Activated T-helper 1 cell treated with anti-CD3 and anti-CD28 coated beads, Interleukin-12 subunit alpha, Interleukin-12 subunit beta, Interleukin-2, Interleukin-4 antibody, amounts not matched to agents 30 ng/mL and 10 ng/mL and 1 ng/mL, durations not matched to agents 14 hours and 24 hours and 36 hours (primary cell): ENCODE measurements at regions not wholly inside any gene's neighbourhood (a gene's known extent, or its start where the extent isn't known, plus 50 kb on each side); places are given as distances from the start of the nearest gene placed in this dataset.
"Not testable (repeated sequence)": the region's sequence is repeated elsewhere in the genome, so short reads cannot be mapped to it uniquely, and the experiment has no call there.

ENCODE experiments used
- DNase-seq: peaks from one replicate; pipeline ENCODE4 v3.0.0; 2021; ENCODE audit warnings: low spot score
- H3K27ac Mint-ChIP-seq: one replicate; pipeline ENCODE4 v1.8.0; 2021; ENCODE audit warnings: mild to moderate bottlenecking, mixed read lengths
- H3K27me3 Mint-ChIP-seq: one replicate; pipeline ENCODE4 v1.8.0; 2022; ENCODE audit warnings: mild to moderate bottlenecking, moderate library complexity, mixed read lengths; ENCODE audit not compliant: insufficient read depth
- H3K36me3 Mint-ChIP-seq: one replicate; pipeline ENCODE4 v1.8.0; 2021; ENCODE audit warnings: low read depth, mixed read lengths
- H3K4me1 Mint-ChIP-seq: one replicate; pipeline ENCODE4 v1.8.0; 2021; ENCODE audit warnings: low read depth, mixed read lengths
- H3K4me3 Mint-ChIP-seq: one replicate; pipeline ENCODE4 v1.8.0; 2021; ENCODE audit warnings: mild to moderate bottlenecking, moderate library complexity, mixed read lengths
- H3K9me3 Mint-ChIP-seq: one replicate; pipeline ENCODE4 v1.8.0; 2021; ENCODE audit warnings: mixed read lengths
- intact Hi-C: fragments of 100-400 bp; cut with micrococcal nuclease; formaldehyde crosslinking; loops from one replicate; pipeline ENCODE4 v1.15.1; 2024

DNA sequence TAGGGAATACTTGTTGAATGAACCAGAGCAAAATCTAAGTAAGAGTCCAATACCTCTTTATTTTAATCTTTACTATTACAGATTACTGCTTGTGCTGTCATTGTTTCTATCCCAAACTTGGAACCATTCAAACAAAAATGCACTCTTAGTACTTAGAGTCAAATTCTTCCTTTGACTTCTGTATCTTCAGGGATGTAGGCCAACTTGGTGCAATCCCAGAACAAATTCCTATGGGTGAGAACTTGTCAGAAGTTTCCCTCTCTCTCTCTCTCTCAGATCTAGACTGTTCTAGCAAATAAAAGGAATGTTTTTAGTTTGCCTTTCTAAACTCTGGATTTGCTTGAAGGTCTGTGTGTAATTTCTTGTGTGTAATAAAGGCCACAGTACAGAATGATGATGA, 329.0 kb upstream of the TMTC4 start:
- Mint-ChIP-seq H3K36me3 (no peaks in the 10 kb centered on the region), H3K4me3 (no peak overlapping the region), H3K27me3 (peaks cover 2% of the 10 kb centered on the region), H3K4me1 (no peaks in the 10 kb centered on the region), H3K9me3 (no peaks in the 10 kb centered on the region), H3K27ac (no peak overlapping the region)
- intact Hi-C loops, result no loop called here
- DNase-seq, result no peak

DNA sequence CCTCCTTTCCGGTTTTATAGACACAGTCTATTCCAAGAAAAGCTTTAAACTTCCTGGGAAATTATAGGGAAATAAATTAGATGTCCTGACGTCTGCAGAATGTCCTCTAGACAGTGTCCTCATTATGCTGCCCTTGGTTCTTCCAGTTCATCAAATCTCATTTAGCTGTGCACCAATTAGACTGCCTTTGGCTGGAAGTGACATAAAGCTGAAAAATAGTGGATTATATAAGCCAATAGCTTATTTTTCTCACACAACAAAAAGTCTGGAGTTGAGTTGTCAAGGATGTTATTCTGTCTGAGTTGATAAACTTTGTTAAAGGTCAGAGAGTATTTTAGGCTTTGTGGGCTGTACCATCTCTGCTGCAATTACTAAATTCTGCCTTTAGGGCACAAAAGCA, 314.8 kb upstream of the TMTC4 start:
- no peaks in the 10 kb centered on the region for H3K36me3 Mint-ChIP-seq
- no peak overlapping the region for H3K4me3 Mint-ChIP-seq
- intact Hi-C loops, result no loop called here
- H3K4me1 Mint-ChIP-seq, result no peaks in the 10 kb centered on the region
- DNase-seq, result no peak
- H3K27ac Mint-ChIP-seq, result no peak overlapping the region
- no peaks in the 10 kb centered on the region for H3K27me3 Mint-ChIP-seq
- no peaks in the 10 kb centered on the region for H3K9me3 Mint-ChIP-seq

DNA sequence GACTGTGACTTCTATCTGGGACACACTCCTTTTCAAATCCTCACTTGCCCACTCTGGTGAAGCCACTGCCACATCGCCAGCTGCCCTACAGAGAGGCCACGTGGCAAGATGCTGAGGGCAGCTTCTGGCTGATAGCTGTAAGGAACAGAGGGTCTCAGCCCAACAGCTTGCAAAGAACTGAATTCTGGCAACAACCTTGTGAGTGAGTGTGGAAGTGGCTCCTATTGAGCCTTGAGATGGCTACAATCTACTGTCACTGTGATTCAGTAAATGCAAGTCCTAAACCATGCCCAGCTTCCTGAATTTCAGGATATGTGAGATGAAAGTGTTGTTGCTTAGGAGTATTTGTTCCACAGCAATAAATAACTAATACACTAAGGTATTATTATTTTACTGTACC, 314.3 kb upstream of the TMTC4 start:
- DNase-seq, result no peak
- no peaks in the 10 kb centered on the region for H3K4me1 Mint-ChIP-seq
- no peaks in the 10 kb centered on the region for H3K27me3 Mint-ChIP-seq
- H3K9me3 Mint-ChIP-seq, result no peaks in the 10 kb centered on the region
- H3K4me3 Mint-ChIP-seq, result no peak overlapping the region
- intact Hi-C loops, result no loop called here
- no peaks in the 10 kb centered on the region for H3K36me3 Mint-ChIP-seq
- H3K27ac Mint-ChIP-seq, result no peak overlapping the region

DNA sequence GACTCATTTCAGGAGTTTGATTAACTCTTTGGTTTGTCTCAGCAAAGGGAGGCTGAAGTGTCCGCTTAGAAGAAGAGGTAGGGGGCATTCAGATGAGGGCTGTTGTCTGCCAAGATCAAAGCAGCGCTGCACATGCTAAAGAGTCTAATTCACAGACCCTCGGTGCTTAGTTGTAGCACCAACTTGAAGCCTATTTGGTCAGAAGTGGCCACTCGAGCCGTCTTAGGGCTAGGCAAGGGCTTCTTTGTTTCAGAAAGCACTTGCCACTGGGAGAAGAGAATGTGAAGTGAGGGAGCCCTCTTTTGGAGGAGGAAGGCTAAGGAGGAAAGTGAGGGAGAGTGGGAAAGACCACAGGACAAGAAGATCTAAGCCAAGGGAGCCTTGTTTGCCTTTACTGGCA, 313.4 kb upstream of the TMTC4 start:
- no peak for DNase-seq
- Mint-ChIP-seq H3K27ac (no peak overlapping the region), H3K9me3 (no peaks in the 10 kb centered on the region), H3K4me3 (no peak overlapping the region), H3K36me3 (no peaks in the 10 kb centered on the region), H3K4me1 (no peaks in the 10 kb centered on the region), H3K27me3 (no peaks in the 10 kb centered on the region)
- intact Hi-C loops, result no loop called here

DNA sequence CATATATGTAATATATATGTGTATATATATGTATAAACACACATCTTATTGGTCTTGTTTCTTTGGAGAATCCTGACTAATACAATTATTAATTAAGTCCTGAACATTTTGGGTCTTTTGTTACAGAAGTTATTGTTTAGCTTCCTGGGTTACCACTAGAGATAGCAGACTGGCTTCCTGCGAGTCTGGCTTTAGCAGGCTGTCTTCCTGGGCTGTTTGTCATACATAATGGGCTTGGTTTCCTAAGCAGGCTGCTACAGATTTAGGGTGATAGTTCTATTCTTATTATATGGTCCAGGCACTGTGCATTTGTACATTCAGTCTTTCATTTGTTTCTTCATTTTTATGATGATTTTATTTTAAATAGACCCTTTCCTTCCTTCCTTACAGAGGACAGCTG, 312.0 kb upstream of the TMTC4 start:
- H3K4me1 Mint-ChIP-seq, result no peaks in the 10 kb centered on the region
- no peaks in the 10 kb centered on the region for H3K27me3 Mint-ChIP-seq
- no peak overlapping the region for H3K27ac Mint-ChIP-seq
- no peak overlapping the region for H3K4me3 Mint-ChIP-seq
- H3K36me3 Mint-ChIP-seq, result no peaks in the 10 kb centered on the region
- intact Hi-C loops, result no loop called here
- H3K9me3 Mint-ChIP-seq, result no peaks in the 10 kb centered on the region
- DNase-seq, result no peak

DNA sequence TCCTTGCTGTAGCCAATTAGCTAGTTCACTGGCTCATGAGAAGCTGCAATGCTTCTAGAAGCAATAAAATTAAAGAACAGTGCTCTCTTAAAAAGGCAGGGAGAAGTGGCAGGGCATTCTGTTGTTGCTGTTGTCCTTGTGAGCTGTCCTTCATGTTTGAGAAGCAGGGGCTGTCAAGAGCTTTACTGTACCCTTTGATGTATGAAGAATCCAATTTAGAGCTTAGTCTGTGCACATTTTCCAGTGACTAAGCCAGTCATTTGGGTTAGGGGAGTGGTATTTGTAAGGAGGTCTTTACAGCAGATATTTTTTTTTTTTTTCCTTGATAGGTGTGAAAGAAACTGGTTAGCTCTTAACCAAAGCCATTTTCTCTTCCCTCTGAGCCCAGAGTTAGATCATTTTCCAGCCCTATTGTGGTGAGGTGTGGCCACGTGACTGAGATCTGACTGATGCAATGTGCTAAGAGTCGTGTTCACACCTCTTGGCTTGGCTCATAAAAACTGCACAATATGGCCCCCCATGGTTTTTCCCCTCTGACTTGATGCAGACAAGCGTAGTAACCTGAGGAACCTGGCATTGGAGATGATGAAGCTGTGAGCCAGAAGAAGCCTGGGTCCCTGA, 309.6 kb upstream of the TMTC4 start:
- intact Hi-C loops, result no loop called here
- Mint-ChIP-seq H3K4me1 (no peaks in the 10 kb centered on the region), H3K4me3 (no peak overlapping the region), H3K36me3 (no peaks in the 10 kb centered on the region), H3K27me3 (no peaks in the 10 kb centered on the region), H3K27ac (no peak overlapping the region), H3K9me3 (no peaks in the 10 kb centered on the region)
- no peak for DNase-seq

DNA sequence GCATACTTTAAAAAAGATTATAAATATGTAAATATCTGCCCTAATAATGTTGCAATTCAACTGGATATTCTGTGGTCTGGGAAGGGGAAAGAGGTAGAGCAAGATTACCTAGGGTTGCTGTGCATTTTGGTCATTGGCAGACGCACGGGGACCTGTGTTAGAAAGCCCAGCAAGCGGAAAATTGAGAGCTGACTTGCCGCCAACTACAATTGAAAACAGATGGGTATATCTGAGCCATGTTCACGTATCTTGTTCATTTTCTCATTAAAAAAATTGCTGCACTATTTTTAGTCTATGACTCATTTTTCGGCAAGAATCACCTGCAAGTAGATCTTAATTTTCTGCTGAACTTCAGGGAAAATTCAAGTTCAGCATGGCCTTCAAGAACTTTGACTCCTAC, 308.5 kb upstream of the TMTC4 start:
- Mint-ChIP-seq H3K36me3 (no peaks in the 10 kb centered on the region), H3K9me3 (no peaks in the 10 kb centered on the region), H3K4me3 (no peak overlapping the region), H3K27ac (no peak overlapping the region), H3K4me1 (no peaks in the 10 kb centered on the region), H3K27me3 (no peaks in the 10 kb centered on the region)
- intact Hi-C loops, result no loop called here
- no peak for DNase-seq

DNA sequence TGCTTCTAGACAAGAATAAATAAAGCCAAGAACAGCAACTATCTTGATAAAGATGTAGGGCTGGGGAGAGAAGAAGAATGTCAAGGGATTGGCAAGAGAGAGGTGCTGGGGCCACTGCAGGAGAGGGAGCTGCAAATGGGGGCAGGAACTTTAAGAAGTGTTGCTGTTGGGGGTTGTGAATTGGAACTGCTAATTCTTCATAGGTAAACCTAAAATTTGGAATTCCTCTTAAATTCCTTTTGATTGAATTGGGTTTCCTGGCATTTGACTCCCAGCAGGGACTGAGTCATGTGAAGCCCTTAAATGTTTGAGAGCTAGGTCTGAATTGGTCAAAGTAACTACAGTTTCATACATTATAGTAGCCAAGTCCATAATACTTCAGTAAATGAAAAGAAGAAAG, 305.6 kb upstream of the TMTC4 start:
- no peak overlapping the region for H3K4me3 Mint-ChIP-seq
- intact Hi-C loops, result no loop called here
- no peaks in the 10 kb centered on the region for H3K27me3 Mint-ChIP-seq
- H3K4me1 Mint-ChIP-seq, result no peaks in the 10 kb centered on the region
- H3K27ac Mint-ChIP-seq, result no peak overlapping the region
- no peaks in the 10 kb centered on the region for H3K9me3 Mint-ChIP-seq
- DNase-seq, result no peak
- no peaks in the 10 kb centered on the region for H3K36me3 Mint-ChIP-seq

DNA sequence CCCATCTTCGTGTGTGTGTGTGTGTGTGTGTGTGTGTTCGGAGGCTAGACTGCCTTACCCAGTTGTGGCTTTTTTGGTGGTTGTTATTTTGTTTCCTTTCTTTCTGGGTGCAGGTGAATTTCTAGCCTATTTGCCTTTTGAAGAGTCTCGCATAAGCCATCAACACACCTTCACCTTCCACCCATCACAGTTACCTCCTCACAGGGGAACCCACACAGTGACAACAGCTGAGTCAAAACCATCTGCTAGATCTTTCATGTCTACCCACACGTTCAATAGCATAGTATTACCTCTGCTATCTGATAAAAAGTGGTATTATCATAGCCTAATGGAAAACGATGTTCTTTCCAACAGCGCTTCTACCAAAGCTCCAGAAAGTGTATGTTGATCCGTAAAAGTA, 303.2 kb upstream of the TMTC4 start:
- intact Hi-C loops, result no loop called here
- H3K4me1 Mint-ChIP-seq, result no peaks in the 10 kb centered on the region
- H3K36me3 Mint-ChIP-seq, result no peaks in the 10 kb centered on the region
- no peaks in the 10 kb centered on the region for H3K9me3 Mint-ChIP-seq
- no peak overlapping the region for H3K4me3 Mint-ChIP-seq
- no peaks in the 10 kb centered on the region for H3K27me3 Mint-ChIP-seq
- H3K27ac Mint-ChIP-seq, result no peak overlapping the region
- no peak for DNase-seq

DNA sequence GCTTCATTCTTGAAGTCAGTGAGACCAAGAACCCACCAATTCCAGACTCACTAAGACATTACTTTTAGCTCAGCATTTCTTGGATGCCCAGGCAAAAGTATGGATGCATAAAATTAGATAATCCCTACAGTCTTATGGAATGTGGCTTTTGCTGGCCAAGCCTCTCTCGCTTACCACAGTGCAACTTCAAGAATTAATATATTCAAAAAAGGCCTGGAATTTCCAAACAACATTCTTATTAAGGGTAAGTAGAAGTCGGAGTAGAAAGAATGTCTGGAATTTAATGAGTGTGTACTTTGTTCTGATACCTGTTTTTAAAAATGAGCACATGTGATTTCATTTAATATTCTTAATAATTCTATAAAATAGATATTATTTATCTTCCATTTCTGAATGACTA, 302.4 kb upstream of the TMTC4 start:
- Mint-ChIP-seq H3K4me1 (no peaks in the 10 kb centered on the region), H3K36me3 (no peaks in the 10 kb centered on the region), H3K4me3 (no peak overlapping the region), H3K27ac (no peak overlapping the region), H3K9me3 (no peaks in the 10 kb centered on the region), H3K27me3 (no peaks in the 10 kb centered on the region)
- intact Hi-C loops, result no loop called here
- no peak for DNase-seq

DNA sequence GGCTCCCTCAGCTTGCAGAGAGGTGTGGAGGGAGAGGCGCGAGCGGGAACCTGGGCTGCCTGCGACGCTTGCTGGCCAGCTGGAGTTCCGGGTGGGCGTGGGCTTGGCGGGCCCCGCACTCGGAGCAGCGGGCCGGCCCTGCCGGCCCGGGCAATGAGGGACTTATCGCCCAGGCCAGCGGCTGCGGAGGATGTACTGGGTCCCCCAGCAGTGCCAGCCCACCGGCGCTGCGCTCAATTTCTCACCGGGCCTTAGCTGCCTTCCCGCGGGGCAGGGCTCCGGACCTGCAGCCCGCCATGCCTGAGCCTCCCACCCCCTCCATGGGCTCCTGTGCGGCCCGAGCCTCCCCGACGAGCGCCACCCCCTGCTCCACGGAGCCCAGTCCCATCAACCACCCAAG, 301.1 kb upstream of the TMTC4 start:
- H3K4me1 Mint-ChIP-seq, H3K9me3 Mint-ChIP-seq, H3K4me3 Mint-ChIP-seq, H3K27me3 Mint-ChIP-seq, DNase-seq, H3K27ac Mint-ChIP-seq, H3K36me3 Mint-ChIP-seq, intact Hi-C loops: not testable (repeated sequence)

DNA sequence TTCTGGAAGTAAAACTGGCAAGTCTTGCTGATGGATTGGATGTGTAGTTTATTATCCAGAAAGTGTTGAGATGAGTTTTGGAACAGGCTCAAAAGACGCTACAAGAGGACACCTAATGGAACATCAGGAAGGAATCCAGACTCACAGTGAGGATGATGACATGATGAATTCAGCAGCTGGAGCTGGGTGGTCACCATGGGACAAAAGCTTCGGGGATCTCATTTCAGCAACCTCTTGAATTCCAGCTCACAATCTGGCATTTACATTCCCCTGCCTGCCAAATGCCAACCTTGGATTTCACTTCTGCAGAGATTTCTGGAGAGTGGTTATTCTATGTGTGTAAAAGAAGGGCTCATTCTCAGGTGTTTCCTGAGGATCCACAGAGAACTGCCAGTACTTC, 288.0 kb upstream of the TMTC4 start:
- DNase-seq, result no peak
- Mint-ChIP-seq H3K4me1 (no peaks in the 10 kb centered on the region), H3K27ac (no peak overlapping the region), H3K9me3 (peaks cover 5% of the 10 kb centered on the region), H3K36me3 (no peaks in the 10 kb centered on the region), H3K4me3 (no peak overlapping the region), H3K27me3 (no peaks in the 10 kb centered on the region)
- intact Hi-C loops, result no loop called here

DNA sequence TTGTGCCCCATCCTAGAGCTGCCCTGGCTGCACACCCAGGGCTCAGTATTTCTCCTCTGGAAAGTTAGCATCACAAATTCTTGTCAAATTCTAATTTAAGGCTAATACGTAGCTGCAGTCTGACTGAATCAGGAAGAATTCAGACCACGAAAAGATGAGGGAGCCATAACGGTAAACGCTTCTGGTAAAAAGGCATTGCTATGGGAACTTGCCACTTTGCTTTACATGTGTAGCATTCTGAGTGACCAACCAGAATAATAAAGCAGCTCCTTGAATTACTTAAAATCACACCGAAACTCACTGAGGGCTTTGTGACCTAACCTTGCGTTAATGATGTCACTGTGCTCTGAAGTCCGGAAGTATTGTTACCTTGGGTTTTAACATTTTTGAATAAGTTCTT, 286.6 kb upstream of the TMTC4 start:
- intact Hi-C loops, result no loop called here
- no peak overlapping the region for H3K4me3 Mint-ChIP-seq
- no peak for DNase-seq
- H3K27ac Mint-ChIP-seq, result no peak overlapping the region
- H3K27me3 Mint-ChIP-seq, result no peaks in the 10 kb centered on the region
- peaks cover 5% of the 10 kb centered on the region for H3K9me3 Mint-ChIP-seq
- no peaks in the 10 kb centered on the region for H3K36me3 Mint-ChIP-seq
- H3K4me1 Mint-ChIP-seq, result no peaks in the 10 kb centered on the region

DNA sequence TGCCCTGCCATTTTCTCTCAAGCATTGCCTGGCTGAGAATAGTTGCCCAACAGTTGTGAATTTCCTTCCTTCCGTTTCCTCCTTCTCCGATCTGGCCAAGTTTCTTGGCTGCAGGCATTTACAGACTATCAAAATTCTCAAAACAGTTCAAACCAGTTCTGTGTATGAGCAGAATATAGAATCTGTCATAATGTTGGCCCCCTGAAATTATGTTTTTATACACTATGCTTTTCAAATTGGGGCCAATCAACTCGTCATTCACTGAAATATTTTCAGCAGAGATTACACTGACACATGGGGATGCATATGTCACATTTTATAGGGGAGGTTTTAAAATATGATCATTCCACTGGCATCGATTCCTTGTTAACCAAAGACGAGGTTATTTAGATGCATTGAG, 284.2 kb upstream of the TMTC4 start:
- Mint-ChIP-seq H3K27me3 (no peaks in the 10 kb centered on the region), H3K27ac (no peak overlapping the region), H3K4me1 (no peaks in the 10 kb centered on the region), H3K9me3 (no peaks in the 10 kb centered on the region), H3K36me3 (no peaks in the 10 kb centered on the region), H3K4me3 (no peak overlapping the region)
- no peak for DNase-seq
- intact Hi-C loops, result no loop called here
